GM18502 (cell line): ENCODE measurements at regions not wholly inside any gene's neighbourhood (a gene's known extent, or its start where the extent isn't known, plus 50 kb on each side); places are given as distances from the start of the nearest gene placed in this dataset.
"Not testable (repeated sequence)": the region's sequence is repeated elsewhere in the genome, so short reads cannot be mapped to it uniquely, and the experiment has no call there.

Experiments
- ATAC-seq: cut with Tn5 transposase; IDR thresholded peaks from one replicate; pipeline ENCODE4 v1.9.1; 2021; ENCODE audit warnings: mild to moderate bottlenecking; ENCODE audit not compliant: unreplicated experiment, poor library complexity

GRCh38 chr12:24535334-24536069 is 413.4 kb downstream of the BCAT1 start:
- no peak for ATAC-seq

DNA sequence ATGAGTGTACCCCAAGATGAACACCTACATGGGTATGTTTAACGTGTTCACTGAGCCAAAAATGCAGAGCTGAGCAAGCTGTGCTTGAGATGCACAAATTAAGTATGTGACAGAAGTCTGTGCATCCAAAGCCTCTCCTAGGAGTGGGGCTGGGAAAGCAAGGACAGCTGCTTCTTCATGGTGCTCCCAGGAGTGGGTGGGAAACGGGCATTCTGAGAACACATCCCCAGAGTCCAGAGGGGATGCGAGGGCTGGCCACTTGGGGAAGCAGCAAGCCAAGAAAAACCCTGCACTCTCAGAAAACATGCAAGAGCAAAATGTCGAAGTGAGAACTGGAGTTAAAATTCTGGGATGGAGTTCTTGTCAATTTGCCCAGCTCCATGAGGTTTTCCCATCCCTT is 414.3 kb downstream of the BCAT1 start:
- ATAC-seq: no peak

DNA sequence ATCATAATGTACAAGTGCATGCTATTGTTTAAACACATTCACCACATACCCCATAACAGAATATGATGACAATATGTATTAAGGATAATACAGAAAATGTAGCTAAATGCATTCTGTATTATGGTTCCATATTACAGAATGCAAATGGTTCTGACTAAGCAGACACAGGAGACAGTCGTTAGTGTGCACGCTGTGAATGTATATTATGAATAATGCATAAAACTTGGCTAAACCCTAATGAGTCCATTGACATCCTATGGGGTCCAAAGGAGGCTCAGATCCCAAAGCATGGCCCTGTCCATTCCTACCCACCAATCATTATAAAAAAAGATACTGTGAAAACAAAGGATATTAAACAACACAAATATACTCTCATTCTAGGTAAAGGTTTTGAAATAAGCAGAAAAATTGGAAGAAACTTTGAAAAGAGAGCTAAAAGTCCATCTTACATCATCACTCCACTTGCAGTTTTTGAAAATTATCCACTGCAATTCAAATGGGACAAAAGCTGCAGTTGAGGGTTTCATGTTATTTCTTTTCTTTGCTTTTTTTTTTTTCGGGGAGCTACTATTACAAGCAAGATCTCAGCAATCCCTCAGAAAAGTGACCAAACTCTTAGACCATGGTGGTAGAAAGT is 415.1 kb downstream of the BCAT1 start:
- ATAC-seq: no peak

- ATAC-seq: no peak
Measured at GRCh38 chr12:24530689-24531088, 418.2 kb downstream of the BCAT1 start.

DNA sequence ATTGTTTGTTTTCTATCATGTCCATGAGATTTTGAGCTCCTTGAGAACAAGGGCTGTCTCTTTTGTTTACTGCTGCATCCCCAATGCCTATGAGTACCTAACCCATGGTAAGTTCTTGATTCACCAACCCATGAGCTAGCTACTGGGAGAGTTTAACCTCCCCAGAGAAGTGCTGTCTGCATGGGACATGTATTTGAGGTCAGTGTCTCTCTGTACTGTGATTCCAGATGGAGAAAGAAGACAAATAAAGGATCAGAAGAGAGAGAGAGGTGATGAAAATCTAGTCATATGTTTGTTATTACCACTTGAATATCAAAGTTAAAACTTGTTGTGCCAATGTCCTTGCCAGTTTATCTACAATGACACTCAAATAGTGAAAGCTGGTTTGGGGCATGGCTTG is 421.8 kb downstream of the BCAT1 start:
- no peak for ATAC-seq

- ATAC-seq: no peak
Measured at GRCh38 chr12:24522736-24523135, 426.2 kb downstream of the BCAT1 start.

GRCh38 chr12:24519759-24520158 is 429.1 kb downstream of the BCAT1 start:
- no peak for ATAC-seq

DNA sequence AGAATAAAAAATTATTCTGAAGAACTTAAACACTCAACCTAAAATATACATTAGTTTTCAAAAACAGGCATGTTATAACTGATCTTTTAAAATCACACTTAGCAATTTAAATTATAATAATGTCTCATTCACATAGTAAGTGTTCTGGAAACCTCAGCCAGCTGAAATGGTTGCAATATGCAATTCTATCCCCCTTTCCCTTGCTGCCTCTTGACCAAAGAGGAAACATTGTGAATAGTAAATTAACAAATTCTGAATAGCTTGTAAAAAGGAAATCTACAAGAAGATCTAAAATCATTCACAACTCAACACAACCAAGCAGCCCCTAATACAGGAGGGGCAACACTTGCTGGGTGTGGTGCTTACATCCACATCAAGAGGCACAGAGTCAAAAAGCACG is 431.9 kb downstream of the BCAT1 start:
- no peak for ATAC-seq

DNA sequence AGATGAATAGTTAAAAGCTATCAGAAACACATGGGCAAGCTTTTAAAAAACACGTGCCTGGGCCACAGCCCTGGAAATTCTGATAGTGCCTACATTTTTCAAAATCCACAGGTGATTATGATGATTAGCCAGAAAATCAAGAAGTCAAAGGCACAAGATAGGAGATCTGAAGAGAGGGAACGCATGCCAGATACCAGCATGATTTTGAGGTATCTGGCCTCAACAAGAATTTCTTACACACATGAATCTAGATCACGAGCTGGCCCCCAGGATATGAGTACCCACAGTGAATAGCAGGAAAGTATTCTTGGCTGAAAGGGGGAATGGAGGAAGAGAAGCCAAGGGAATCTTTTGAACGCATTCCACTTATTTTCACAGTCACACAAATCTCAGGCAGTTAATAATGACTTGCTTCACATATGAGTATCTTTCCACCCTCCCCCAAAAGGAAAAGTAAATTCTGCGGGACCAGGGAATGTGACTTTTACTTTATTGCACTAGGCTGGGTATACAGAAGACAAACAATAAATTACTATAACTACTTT is 438.2 kb downstream of the BCAT1 start:
- ATAC-seq: no peak

DNA sequence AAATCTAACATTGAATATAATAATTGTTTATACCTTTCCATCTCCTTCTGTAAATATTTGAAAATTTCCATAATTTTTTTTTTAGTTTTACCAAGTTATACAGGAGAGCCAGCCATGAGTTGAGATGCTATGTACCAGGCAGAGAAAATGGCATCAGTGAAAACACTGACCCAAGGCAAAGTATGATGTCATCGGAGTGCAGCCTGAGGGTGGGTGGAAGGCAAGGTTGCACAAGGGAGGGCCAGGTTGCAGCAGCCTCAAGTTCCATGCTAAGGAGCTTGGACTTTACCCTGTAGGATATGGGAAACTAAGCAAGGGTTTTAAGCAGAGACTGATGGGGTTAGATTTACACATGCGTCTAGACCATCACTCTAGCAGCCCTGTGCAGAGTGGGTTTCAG is 441.1 kb downstream of the BCAT1 start:
- ATAC-seq: no peak

GRCh38 chr12:24505366-24506015 is 443.4 kb downstream of the BCAT1 start:
- no peak for ATAC-seq

DNA sequence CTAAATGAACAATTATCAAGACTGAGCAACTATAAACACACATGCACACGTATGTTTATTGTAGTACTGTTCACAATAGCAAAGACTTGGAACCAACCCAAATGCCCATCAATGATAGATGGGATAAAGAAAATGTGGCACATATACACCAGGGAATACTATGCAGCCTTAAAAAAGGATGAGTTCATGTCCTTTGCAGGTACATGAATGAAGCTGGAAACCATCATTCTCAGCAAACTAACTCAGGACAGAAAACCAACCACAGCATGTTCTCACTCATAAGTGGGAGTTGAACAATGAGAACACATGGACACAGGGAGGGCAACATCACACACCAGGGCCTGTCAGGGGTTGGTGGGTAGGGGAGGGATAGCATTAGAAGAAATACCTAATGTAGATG is 445.4 kb downstream of the BCAT1 start:
- ATAC-seq: not testable (repeated sequence)

GRCh38 chr12:24500831-24501230 is 448.1 kb downstream of the BCAT1 start:
- no peak for ATAC-seq

DNA sequence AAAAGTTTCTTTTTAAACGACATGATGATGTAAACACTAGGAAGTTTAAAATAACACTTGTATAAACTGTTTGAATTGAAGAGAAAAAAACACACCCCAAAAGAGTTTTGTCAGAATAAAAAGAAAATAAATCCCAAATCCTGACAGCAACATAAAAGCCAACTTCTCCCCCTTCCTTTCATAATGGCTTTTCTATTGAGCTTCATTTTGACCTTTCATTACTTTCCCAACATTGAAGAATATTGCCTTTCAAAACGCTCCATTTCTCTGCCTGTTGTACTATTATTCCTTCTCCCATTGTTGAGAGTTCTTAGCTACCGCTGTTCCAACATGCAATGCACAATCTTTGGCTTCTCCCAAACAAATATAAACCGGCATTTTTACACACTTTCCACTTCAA is 448.5 kb downstream of the BCAT1 start:
- ATAC-seq: no peak

DNA sequence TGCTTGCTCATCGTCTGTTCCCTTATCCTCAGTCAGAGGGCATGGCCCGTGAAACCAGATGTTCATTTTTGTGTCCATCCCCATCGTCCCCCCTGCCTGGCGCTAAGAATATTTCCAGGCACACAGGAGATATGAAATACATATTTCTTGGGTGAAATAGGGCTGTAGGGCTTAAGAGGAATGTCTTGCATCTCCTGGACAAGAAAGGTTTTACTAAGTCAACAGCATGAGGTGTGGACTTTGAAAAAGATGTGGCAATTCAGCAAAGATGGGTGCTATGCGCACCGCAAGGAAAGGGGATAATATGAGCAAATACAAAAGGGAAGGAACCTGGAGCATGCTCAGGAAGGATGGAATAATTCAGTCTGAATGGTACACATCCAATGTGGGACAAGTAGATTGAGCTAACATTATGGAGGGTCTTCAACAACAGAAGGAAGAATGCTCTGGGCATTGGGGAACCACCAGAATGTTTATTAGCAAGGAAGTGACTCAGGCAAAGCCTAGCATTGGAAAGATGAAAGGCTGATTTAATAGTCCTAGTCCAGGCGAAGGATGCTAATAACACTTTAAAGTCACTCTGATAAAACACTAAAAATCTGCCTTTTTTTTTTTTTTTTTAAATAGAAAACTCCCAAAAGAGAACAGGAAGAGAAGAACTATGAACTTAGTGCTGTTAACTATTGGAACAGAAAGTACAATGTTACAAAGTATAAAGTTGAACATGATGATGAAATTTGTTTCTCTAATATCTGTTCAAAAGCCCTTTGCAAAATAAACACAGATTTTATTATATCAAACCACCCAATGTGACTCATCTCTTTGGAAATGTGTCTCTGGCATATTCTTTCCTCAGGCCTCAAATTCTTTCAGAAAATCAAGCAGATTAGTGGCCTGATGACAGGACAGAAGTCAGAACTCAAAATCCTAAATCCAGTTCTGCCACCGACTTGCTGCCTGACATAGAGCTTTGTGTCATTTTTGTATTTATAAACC is 449.5 kb downstream of the BCAT1 start:
- no peak for ATAC-seq

DNA sequence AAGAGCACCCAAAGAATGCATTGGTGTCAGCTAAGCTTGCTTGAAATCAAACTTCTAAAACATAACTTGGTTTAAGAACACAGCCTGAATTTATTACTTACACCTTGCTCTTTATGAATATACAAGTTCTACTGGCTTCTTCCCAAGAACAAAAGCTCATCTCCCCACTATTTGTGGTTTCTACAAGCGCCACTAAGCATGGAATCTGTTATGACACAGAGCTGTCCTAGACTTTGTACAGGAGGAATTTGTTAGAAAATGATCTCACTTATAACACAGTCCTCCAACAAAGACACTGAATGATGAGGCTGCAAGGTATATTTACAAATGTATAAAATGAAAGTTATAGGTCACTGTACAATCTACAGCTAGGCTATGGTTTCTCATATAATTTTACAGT is 452.1 kb downstream of the BCAT1 start:
- no peak for ATAC-seq

GRCh38 chr12:24494401-24494800 is 454.5 kb downstream of the BCAT1 start:
- ATAC-seq: no peak

GRCh38 chr12:24491968-24492367 is 456.9 kb downstream of the BCAT1 start:
- no peak for ATAC-seq

DNA sequence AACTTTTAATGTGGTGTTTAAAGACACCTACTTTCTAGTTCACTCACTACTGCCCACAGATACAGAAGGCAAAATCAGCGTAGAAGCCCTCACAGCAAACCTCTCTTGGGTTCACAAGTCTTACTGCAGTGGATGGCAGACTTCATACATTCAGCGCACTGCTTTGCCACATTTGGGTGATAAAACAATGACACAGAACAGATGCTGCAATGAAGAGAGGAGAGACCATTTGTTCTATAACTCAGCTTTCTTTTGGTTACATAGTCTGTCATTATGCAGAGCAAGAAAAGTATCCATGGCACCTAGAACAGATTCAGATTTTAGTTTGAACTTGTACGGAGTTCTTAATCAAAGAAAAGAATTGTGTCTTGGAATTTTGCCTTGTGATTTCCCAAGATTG is 459.0 kb downstream of the BCAT1 start:
- no peak for ATAC-seq

GRCh38 chr12:24488906-24489619 is 459.8 kb downstream of the BCAT1 start:
- no peak for ATAC-seq
